Endothelial cell of umbilical vein (primary cell): ENCODE measurements at regions not wholly inside any gene's neighbourhood (a gene's known extent, or its start where the extent isn't known, plus 50 kb on each side); places are given as distances from the start of the nearest gene placed in this dataset.

Experiments used
- BruUV-seq: library from RNA; stranded (reverse); fragments of 400-500 nt; replicated peaks from 2 replicates; lab custom pipeline; 2021; lab: Mats Ljungman, UMichigan
- CTCF ChIA-PET: fragments of 300-600, 350-600 bp; sonication (Branson Sonifier 250); formaldehyde crosslinking; loops from one replicate; lab custom pipeline; 2021; ENCODE audit warnings: antibody characterized with exemption, inconsistent platforms; lab: Charles Lee
- POLR2A ChIA-PET: fragments of 300-600, 350-600 bp; sonication (Branson Sonifier 250); formaldehyde crosslinking; loops from one replicate; lab custom pipeline; 2021; ENCODE audit warnings: antibody characterized with exemption, inconsistent platforms; lab: Charles Lee
- DNase-seq: peaks from one replicate; pipeline ENCODE4 v3.0.0-alpha.2; 2011; ENCODE audit warnings: low read depth, low spot score
- FAIRE-seq: peaks from 2 replicates; lab custom pipeline; 2011; peaks lifted over from hg19 to GRCh38; lab: Jason Lieb, UNC
- H2AFZ ChIP-seq: 2 replicates; pipeline ENCODE4 v1.6.0; 2012; ENCODE audit warnings: low read depth, low read length, control low read depth, inconsistent platforms
- H3K27ac ChIP-seq: 2 replicates; pipeline ENCODE4 v1.5.1; 2011; ENCODE audit warnings: low read depth, mild to moderate bottlenecking, control low read depth, low read length, moderate library complexity; ENCODE audit not compliant: insufficient read depth
- H3K27me3 ChIP-seq, 2 experiments: 2 replicates each; pipeline versions ENCODE4 v1.6.0 to v1.6.1; 2011; ENCODE audit warnings: low read length in 2 of 2, mixed read lengths in 1 of 2; ENCODE audit not compliant: control insufficient read depth in 2 of 2, insufficient read depth in 2 of 2
- H3K36me3 ChIP-seq, 2 experiments: 2 replicates in 1 of 2; 3 replicates in 1 of 2; pipeline ENCODE4 v1.5.1; 2011; ENCODE audit warnings: low read length in 2 of 2, mild to moderate bottlenecking in 1 of 2, moderate library complexity in 1 of 2; ENCODE audit not compliant: control insufficient read depth in 2 of 2, insufficient read depth in 2 of 2; ENCODE audit errors: extremely low read depth in 1 of 2
- H3K4me1 ChIP-seq: 3 replicates; pipeline ENCODE4 v1.5.1; 2011; ENCODE audit warnings: mild to moderate bottlenecking, low read length; ENCODE audit not compliant: control insufficient read depth, insufficient read depth; ENCODE audit errors: extremely low read depth
- H3K4me2 ChIP-seq: 2 replicates; pipeline ENCODE4 v1.6.1; 2011; ENCODE audit warnings: low read length, control low read depth, mixed read lengths; ENCODE audit not compliant: insufficient read depth
- H3K4me3 ChIP-seq, 3 experiments: fragments of 200-600 bp in 1 of 3; sonication (generic), shearing (Covaris generic) in 1 of 3; replicated peaks in 1 of 3; 2 replicates each; pipeline ENCODE4 v1.5.1; 2011 to 2016; ENCODE audit warnings: control low read depth in 3 of 3, low read length in 3 of 3, mild to moderate bottlenecking in 2 of 3, inconsistent platforms in 1 of 3, low read depth in 1 of 3, moderate library complexity in 1 of 3; ENCODE audit not compliant: insufficient read depth in 1 of 3
- H3K79me2 ChIP-seq: 2 replicates; pipeline ENCODE4 v1.6.0; 2012; ENCODE audit warnings: low read length, inconsistent platforms; ENCODE audit not compliant: control insufficient read depth, insufficient read depth
- H3K9ac ChIP-seq: replicated peaks from 2 replicates; pipeline ENCODE3; 2011; ENCODE audit warnings: low read length, control low read depth; ENCODE audit not compliant: insufficient read depth; ENCODE audit errors: extremely low read depth
- H3K9me1 ChIP-seq: replicated peaks from 3 replicates; pipeline ENCODE4 v1.6.0; 2011; ENCODE audit warnings: mild to moderate bottlenecking, low read length; ENCODE audit not compliant: control insufficient read depth, insufficient read depth; ENCODE audit errors: extremely low read depth
- H3K9me3 ChIP-seq: replicated peaks from 2 replicates; pipeline ENCODE4 v1.5.1; 2012; ENCODE audit warnings: low read length, inconsistent platforms; ENCODE audit not compliant: control insufficient read depth, insufficient read depth
- H4K20me1 ChIP-seq: replicated peaks from 2 replicates; pipeline ENCODE3; 2011; ENCODE audit warnings: mild to moderate bottlenecking, low read length; ENCODE audit not compliant: control insufficient read depth, insufficient read depth; ENCODE audit errors: extremely low read depth
- JUN ChIP-seq: IDR thresholded peaks from 2 replicates; pipeline ENCODE4 v1.6.1; 2011; ENCODE audit warnings: borderline replicate concordance, low read depth; ENCODE audit not compliant: insufficient read length, insufficient read depth
- POLR2A ChIP-seq: IDR thresholded peaks from 2 replicates; pipeline ENCODE4 v1.6.1; 2012; ENCODE audit warnings: low read depth, mild to moderate bottlenecking, control low read depth, low read length
- POLR2AphosphoS5 ChIP-seq: IDR thresholded peaks from 2 replicates; pipeline ENCODE4 v1.6.1; 2012; ENCODE audit warnings: low read depth, mild to moderate bottlenecking, control low read depth, low read length, moderate library complexity; ENCODE audit not compliant: insufficient read depth
- dilution Hi-C: fragments of 300-500 bp; cut with MboI; formaldehyde crosslinking; loops from one replicate; pipeline ENCODE4 v1.15.0; 2019; ENCODE audit warnings: low sequenced_read_pairs; ENCODE audit not compliant: extremely low pct_ligation_motif_present
- intact Hi-C: fragments of 100-400 bp; cut with micrococcal nuclease; formaldehyde crosslinking; loops from one replicate; pipeline ENCODE4 v1.10.0; 2022
- TF ChIP-seq, protein P1 (sequence below): IDR thresholded peaks from 2 replicates; pipeline ENCODE4 v1.6.1; 2011; ENCODE audit not compliant: insufficient read depth, insufficient read length
- TF ChIP-seq, protein P2 (sequence below), 2 donors: IDR thresholded peaks; 1 replicate in 1 of 2; 2 replicates in 1 of 2; pipeline ENCODE4 v1.5.1; 2011; ENCODE audit warnings: low read length in 2 of 2, mild to moderate bottlenecking in 2 of 2, moderate library complexity in 2 of 2, control low read depth in 1 of 2, inconsistent platforms in 1 of 2, low read depth in 1 of 2; ENCODE audit not compliant: insufficient read depth in 1 of 2; ENCODE audit errors: extremely low read depth in 1 of 2

DNA sequence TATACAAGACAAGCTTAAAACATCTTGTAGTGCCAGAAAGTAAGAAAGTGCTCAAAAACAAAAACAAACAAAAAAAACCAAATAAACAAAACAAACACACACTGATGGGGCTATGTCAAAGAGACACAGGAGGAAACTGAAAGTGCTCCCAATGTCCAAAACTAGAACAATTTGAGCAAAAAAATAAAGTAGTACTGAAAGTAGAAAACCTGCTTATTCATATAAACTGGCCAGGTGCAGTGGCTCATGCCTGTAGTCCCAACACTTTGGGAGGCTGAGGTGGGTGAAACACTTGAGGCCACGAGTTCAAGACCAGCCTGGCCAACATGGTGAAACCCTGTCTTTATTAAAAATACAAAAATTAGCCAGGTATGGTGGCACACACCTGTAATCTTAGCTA, 129.9 kb downstream of the GLUL start:
- Histone ChIP-seq H4K20me1 (no peaks in the 10 kb centered on the region), H3K4me2 (no peak overlapping the region), H3K27ac (no peak overlapping the region), H3K27me3 (no peaks in the 10 kb centered on the region), H2AFZ (no peak overlapping the region), H3K4me3 (no peak overlapping the region), H3K36me3 (no peaks in the 10 kb centered on the region), H3K9me3 (no peaks in the 10 kb centered on the region), H3K9ac (no peak overlapping the region), H3K4me1 (no peaks in the 10 kb centered on the region), H3K79me2 (no peaks in the 10 kb centered on the region), H3K9me1 (no peaks in the 10 kb centered on the region)
- DNase-seq (no peak), FAIRE-seq (no peak)
- BruUV-seq: no TSS peak
- POLR2A ChIA-PET: no interaction called here
- CTCF ChIA-PET: no interaction called here
- intact Hi-C loops: no loop called here
- dilution Hi-C loops: no loop called here
- TF ChIP-seq, protein P1, sequence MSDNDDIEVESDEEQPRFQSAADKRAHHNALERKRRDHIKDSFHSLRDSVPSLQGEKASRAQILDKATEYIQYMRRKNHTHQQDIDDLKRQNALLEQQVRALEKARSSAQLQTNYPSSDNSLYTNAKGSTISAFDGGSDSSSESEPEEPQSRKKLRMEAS: no peak
- TF ChIP-seq JUN (no peak), POLR2AphosphoS5 (no peak), POLR2A (no peak)
- TF ChIP-seq, protein P2, sequence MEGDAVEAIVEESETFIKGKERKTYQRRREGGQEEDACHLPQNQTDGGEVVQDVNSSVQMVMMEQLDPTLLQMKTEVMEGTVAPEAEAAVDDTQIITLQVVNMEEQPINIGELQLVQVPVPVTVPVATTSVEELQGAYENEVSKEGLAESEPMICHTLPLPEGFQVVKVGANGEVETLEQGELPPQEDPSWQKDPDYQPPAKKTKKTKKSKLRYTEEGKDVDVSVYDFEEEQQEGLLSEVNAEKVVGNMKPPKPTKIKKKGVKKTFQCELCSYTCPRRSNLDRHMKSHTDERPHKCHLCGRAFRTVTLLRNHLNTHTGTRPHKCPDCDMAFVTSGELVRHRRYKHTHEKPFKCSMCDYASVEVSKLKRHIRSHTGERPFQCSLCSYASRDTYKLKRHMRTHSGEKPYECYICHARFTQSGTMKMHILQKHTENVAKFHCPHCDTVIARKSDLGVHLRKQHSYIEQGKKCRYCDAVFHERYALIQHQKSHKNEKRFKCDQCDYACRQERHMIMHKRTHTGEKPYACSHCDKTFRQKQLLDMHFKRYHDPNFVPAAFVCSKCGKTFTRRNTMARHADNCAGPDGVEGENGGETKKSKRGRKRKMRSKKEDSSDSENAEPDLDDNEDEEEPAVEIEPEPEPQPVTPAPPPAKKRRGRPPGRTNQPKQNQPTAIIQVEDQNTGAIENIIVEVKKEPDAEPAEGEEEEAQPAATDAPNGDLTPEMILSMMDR (IDR thresholded peaks at IDR 0.05; ENCODE audit: extremely low read depth in 1 of 2, insufficient read depth in 1 of 2, low read depth in 1 of 2, low read length in 2 of 2): no peak

DNA sequence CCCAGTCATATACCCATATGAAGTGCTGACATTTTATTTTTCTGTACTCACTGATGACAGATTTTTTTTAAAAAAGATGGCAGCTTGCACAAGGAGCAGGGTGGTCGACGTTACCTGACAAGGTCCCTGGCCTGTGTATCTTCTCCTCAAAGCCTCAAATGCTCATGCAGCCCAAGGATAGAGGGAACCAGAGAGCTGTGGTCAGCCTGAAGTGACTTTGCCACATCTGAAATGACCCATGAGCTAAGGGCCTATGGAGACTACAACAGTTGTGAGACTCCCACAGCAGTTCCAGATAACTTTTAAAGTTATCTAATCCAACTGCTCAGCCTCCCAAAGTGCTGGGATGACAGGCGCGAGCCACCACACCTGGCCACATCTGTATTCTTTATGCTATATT, 131.1 kb downstream of the GLUL start:
- H3K27me3 ChIP-seq: no peaks in the 10 kb centered on the region
- ChIA-PET CTCF (no interaction called here), POLR2A (no interaction called here)
- FAIRE-seq: no peak
- DNase-seq: no peak
- H3K4me1 ChIP-seq: no peaks in the 10 kb centered on the region
- no peaks in the 10 kb centered on the region for H3K36me3 ChIP-seq
- no peak overlapping the region for H3K27ac ChIP-seq
- H3K79me2 ChIP-seq: no peaks in the 10 kb centered on the region
- H3K9me3 ChIP-seq: no peaks in the 10 kb centered on the region
- dilution Hi-C loops (no loop called here), intact Hi-C loops (no loop called here)
- no peak overlapping the region for H3K4me2 ChIP-seq
- no peak overlapping the region for H3K4me3 ChIP-seq
- no TSS peak for BruUV-seq
- H2AFZ ChIP-seq: no peak overlapping the region
- TF ChIP-seq, protein P2 (IDR thresholded peaks at IDR 0.05; ENCODE audit: extremely low read depth in 1 of 2, insufficient read depth in 1 of 2, low read depth in 1 of 2, low read length in 2 of 2): no peak
- no peak for TF ChIP-seq JUN
- no peak overlapping the region for H3K9ac ChIP-seq
- H4K20me1 ChIP-seq: no peaks in the 10 kb centered on the region
- no peaks in the 10 kb centered on the region for H3K9me1 ChIP-seq
